GM21723 (cell line): ENCODE measurements at regions not wholly inside any gene's neighbourhood (a gene's known extent, or its start where the extent isn't known, plus 50 kb on each side); places are given as distances from the start of the nearest gene placed in this dataset.

Experiments used
- ATAC-seq: cut with Tn5 transposase; IDR thresholded peaks from one replicate; pipeline ENCODE4 v1.9.1; 2021; ENCODE audit warnings: mild to moderate bottlenecking, moderate library complexity; ENCODE audit not compliant: unreplicated experiment

DNA sequence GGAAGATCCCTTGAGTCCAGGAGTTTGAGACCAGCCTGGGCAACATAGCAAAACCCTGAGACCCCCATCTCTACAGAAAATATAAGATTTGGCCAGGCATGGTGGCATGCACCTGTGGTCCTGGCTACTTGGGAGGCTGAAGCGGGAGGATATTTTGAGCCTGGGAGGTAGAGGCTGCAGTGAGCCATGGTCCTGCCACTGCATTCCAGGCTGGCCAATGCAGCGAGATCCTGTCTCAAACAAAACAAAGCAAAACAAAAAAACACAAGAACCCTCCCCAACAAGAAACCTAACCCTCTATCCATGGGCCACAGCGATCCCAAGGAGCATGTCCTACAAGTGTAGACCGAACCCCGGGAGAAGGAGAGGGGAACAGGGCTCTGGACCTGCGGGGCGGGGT, 133.3 kb downstream of the MGAT5B start:
- ATAC-seq: no peak

- no peak for ATAC-seq
These were observed 134.2 kb downstream of the MGAT5B start for GRCh38 chr17:77002103-77003045.

- ATAC-seq: no peak
These were observed 135.5 kb downstream of the MGAT5B start for GRCh38 chr17:77003699-77004098.

DNA sequence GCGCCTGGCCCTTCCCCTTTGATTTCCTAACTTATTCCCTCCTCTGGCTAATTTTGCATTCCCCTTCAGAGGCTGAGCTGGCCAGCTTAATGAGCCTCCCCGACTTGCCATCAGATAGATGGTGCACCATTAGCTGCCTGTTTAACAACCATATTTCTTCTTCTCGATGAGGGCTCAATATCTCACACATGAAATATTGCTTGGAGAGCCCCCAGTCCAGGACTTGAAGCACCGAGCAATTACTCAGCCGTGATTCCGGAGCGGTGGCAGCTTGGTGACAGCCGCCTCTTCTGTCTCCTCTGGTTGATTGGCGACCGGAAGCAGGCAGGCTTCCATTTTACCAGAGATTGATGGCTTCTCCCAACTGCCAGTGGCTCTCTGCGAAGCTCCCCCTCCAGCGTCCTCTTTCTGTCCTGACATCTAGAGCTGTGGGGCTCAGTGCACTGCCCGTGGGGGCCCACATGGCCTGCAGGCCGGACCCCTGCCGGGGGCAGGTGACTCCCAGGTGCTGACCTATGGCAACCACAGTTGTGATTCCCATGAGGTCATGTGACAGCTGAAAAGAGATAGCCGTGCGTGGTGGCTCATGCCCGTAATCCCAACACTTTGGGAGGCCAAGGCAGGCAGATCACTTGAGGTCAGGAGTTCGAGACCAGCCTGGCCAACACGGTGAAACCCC, 133.7 kb upstream of the SEC14L1 start:
- no peak for ATAC-seq

DNA sequence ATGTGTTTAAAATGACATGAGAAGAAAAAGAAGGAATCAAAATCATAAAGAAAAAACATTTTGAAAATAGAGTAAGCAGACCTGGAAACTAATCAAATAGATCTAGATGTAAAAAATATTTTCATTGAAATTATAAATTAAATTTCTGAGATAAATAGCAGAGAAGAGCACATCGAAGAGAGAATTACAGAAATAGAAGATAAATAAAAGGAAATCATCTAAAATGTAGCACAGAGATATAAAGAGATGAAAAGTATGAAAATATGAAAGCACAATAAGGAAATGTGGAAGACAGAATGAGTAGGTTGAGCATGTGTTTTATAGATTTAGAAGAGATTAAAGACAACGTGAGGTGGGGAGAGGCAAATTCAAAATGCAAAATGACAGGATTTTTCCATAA, 130.9 kb upstream of the SEC14L1 start:
- ATAC-seq: no peak

GRCh38 chr17:77010667-77011066, 130.1 kb upstream of the SEC14L1 start:
- ATAC-seq: no peak

GRCh38 chr17:77011173-77012011, 129.4 kb upstream of the SEC14L1 start:
- no peak for ATAC-seq

DNA sequence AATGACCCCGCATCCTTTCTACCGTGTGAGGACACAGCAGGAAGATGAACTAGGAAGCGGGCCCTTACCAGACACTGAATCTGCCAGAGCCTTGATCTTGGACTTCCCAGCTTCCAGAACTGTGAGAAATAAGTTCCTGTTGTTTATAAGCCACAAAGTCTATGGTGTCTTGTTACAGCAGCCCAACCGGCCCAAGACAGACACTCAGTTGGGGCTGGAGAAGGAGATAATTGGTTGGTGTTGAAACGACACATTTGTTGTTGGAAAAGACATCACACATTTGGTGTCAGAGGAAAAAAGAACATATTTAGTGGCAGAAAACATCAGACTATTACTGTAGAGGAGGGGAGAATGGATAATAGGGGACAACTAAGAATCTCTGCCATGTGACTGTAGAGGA, 122.3 kb upstream of the SEC14L1 start:
- ATAC-seq: no peak

DNA sequence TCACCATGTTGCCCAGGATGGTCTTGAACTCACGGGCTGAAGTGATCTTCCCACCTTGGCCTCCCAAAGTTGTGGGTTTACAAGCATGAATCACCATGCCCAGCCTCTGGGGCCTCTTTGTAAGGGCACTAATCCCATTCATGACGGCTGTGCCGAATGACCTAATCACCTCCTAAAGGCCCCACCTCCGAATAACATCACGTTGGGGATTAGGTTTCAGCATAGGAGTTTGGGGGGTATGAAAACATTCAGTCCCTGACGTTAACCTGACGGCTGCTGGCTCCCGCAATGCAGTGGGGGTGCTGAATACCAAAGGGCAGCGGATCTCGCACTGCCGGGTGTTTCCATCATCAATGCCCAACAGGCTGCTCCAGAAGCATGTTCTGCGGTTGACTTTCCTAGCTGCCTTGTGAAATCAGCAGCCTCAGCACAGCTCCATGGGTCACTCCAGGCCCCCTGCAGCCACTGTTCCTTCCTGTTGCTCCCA, 120.8 kb upstream of the SEC14L1 start:
- ATAC-seq: no peak

- no peak for ATAC-seq
These were observed 119.8 kb upstream of the SEC14L1 start for GRCh38 chr17:77020973-77021372.

DNA sequence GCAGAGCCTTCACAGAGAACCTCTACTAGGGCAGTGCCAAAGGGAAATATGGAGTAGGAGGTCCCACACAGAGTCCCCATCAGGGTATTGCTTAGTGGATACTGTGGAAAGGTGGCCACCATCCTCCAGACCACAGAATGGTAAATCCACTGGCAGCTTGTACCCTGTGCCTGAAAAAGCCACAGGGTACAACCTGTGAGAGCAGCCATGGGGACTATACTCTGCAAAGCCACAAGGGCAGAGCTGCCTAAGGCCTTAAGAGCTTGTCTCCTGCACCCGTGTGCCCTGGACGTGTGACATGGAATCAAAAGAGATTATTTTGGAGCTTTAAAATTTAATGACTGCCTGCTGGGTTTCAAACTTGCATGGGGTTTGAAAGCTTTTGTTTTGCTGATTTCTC, 118.0 kb upstream of the SEC14L1 start:
- no peak for ATAC-seq

GRCh38 chr17:77025781-77026180, 115.0 kb upstream of the SEC14L1 start:
- no peak for ATAC-seq

GRCh38 chr17:77027271-77027889, 113.4 kb upstream of the SEC14L1 start:
- ATAC-seq: no peak

- no peak for ATAC-seq
These were observed 111.9 kb upstream of the SEC14L1 start for GRCh38 chr17:77028900-77029299.

DNA sequence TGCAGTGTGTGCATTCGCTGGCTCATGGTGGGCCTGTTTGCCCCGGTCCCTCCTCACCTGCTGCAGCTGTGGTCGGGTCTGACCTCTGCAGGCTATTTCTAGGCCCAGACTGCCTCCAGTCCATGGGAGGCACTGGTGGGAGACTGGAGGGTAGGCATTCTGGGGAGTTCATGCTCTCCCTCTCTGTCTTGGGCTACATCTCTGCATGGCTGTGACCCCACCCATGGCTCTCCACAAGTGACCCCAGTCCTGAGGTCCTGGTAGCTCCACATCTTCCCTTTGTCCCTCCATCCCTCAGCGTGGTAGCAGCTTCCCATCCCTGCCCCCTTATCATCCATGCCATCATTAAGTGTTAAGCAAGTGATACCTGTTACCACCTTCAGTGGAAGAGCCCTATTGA, 107.8 kb upstream of the SEC14L1 start:
- no peak for ATAC-seq

DNA sequence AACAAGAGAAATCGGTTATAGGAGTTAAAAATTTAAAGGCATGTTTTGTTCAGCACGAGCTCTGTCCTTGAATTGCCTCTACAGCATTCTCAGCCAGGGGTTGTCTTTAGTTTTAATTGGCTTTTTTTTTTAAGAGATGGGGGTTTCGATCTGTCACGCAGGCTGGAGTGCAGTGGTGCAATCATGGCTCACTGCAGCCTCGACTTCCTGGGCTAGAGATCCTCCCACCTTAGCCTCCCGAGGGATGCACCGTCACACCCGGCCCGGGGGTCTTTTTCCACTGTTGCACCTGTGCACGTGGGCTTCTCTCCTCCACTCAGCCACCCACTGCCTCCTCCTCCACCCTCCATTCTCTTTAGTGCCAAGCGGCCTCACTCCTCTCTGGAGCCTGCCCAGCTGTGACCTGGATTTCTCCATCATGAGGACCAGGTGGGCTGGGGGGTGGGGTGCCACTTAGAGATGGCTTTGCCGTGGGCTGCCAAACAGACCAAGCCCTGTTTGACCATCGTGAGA, 106.8 kb upstream of the SEC14L1 start:
- no peak for ATAC-seq

DNA sequence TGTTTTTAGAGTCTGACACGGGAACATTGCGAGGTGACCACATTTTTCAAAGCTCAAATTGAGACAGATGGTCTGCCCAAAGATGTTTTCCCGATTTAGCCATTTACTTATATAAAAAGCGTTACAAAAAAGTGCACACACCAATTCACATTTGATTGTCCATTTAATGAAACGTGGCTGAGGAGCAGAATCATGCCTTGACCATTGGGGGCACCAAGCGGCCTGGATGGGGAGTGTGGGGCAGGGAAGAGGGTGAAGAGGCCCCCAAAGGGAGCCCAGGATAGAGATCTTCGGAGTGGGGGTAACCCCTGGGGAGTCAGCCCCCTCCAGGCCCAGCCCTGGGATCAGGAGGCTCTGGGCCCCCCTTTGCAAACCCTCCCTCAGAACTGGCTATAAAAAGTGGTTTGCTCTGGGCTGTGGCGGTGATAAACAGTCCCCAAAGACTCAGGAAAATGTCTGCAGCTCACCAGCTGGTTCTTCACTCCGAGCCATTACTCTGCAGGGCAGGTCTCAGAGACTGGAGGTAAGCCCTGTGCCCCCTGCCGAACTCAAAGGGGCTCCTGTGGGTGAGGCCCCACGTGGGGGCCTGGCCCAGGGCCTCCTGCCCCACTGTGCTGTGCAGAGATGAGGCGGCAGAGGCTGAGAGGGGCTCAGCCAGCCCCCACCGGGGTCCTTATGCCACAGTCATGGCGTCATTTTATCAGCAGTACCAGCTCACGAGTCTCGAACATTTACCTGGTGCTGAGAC, 105.9 kb upstream of the SEC14L1 start:
- ATAC-seq: no peak

DNA sequence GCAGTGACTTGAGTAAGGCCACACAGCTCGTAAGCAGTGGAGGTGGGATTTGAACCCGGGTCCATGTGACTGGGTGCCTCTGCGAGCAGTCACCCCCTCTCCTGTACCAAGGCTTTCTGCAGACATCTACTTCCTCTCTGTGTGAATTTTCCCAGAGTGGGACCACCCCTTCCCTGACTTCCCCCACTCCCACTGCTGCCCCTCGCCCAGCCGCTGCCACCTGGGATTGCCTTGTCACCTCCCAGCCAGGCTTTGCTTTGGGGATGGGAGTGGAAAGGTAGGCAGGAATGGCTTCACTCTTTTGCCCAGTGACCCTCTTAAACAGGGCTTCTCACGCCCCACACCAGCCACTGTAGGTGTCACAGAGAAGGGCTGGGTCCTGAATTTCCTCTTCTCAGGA, 105.2 kb upstream of the SEC14L1 start:
- ATAC-seq: no peak

DNA sequence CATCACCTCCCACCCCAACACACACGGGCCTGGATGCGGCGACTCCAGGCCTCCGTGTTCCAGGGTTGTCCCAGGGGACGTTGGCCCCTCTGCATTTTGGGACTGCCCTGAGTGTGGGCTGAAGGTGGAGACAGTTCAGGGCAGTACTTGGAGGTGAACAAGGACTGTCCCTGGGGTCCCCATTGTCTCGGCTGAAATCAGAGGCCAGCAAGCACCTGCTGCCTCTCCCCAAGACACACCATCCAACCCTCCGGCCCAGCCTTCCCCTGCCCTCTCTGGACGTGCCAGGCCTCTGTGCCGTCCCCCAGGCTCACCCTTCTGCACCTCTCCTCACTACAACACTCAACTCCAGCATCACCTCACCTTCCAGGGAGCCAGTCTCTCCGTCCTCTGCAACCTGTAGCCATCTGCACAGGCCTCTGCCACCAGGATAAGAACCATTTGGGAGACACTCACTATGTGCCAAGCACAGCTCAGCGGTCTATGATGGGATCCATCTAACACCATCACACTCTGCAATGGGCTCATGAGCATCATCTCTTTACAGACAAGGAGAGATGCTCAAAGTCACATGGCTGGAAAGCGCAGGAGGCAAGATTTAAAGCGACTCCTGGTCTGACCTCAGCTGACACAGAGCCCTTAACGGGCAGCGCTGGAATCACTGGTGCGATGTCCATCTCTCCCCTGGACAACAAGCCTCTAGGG, 104.5 kb upstream of the SEC14L1 start:
- ATAC-seq: no peak
